Upper lobe of left lung (tissue), 6 donors: ENCODE measurements at regions not wholly inside any gene's neighbourhood (a gene's known extent, or its start where the extent isn't known, plus 50 kb on each side); places are given as distances from the start of the nearest gene placed in this dataset.

Experiments
- ATAC-seq, 2 donors: fragments of 200-7000 bp; cut with Tn5 transposase; one replicate each; pipeline ENCODE4 v1.9.1; 2022; ENCODE audit warnings: mild to moderate bottlenecking in 2 of 2, moderate library complexity in 2 of 2; ENCODE audit not compliant: low FRiP score in 2 of 2
- DNase-seq, 2 donors: peaks; one replicate each; pipeline ENCODE4 v3.0.0-alpha.2; 2019 to 2020
- H3K27ac ChIP-seq, 4 donors: fragments of 200-600 bp; sonication (generic); one replicate each; pipeline ENCODE4 v1.5.1; 2016 to 2019
- H3K27me3 ChIP-seq, 4 donors: fragments of 200-600 bp; sonication (generic); one replicate each; pipeline ENCODE4 v1.5.1; 2017 to 2019
- H3K36me3 ChIP-seq, 4 donors: fragments of 200-600 bp; sonication (generic); one replicate each; pipeline ENCODE4 v1.5.1; 2016 to 2019
- H3K4me1 ChIP-seq, 4 donors: fragments of 200-600 bp; sonication (generic); one replicate each; pipeline ENCODE4 v1.5.1; 2018 to 2019
- H3K4me3 ChIP-seq, 4 donors: fragments of 200-600 bp; sonication (generic); one replicate each; pipeline ENCODE4 v1.5.1; 2017 to 2019; ENCODE audit warnings: mild to moderate bottlenecking in 2 of 4, moderate library complexity in 1 of 4
- H3K9me3 ChIP-seq, 4 donors: fragments of 200-600 bp; sonication (generic); one replicate each; pipeline ENCODE4 v1.5.1; 2018 to 2019
- CTCF ChIP-seq, 6 experiments: fragments of 450-650 bp in 4 of 6; fragments of 200-600 bp in 2 of 6; sonication (generic) in 2 of 6; IDR thresholded peaks; one replicate each; pipeline ENCODE4 v1.5.1; 2016 to 2019; ENCODE audit warnings: antibody characterized with exemption in 6 of 6
- EP300 ChIP-seq, 4 donors: sonication (generic); formaldehyde crosslinking; IDR thresholded peaks; one replicate each; pipeline ENCODE4 v1.5.1; 2017; ENCODE audit warnings: antibody characterized with exemption in 4 of 4, control low read depth in 2 of 4
- POLR2A ChIP-seq, 4 donors: fragments of 450-650 bp; IDR thresholded peaks; one replicate each; pipeline ENCODE4 v1.5.1; 2016 to 2017; ENCODE audit warnings: antibody characterized with exemption in 4 of 4, mild to moderate bottlenecking in 2 of 4
- POLR2AphosphoS5 ChIP-seq, 2 donors: sonication (generic); formaldehyde crosslinking; IDR thresholded peaks; one replicate each; pipeline ENCODE4 v1.5.1; 2017; ENCODE audit warnings: antibody characterized with exemption in 2 of 2
- WGBS, 2 donors: methylation state at CpG; one replicate each; pipeline ENCODE4 v1.1.5; 2017 to 2018; 5-methylcytosine and 5-hydroxymethylcytosine counted together
- donor health status: DM: no; HTN: no; CAD: no; lungs with moderate emphysema.
- donor health status: DM: no; HTN: yes; CAD: no; lungs with severe emphysema.

- WGBS, 2 donors = 63% methylated on average over 3 of the region's 3 CpGs; no CpG with 5 or more reads in 1 of the 2 donors
- TF ChIP-seq POLR2A (IDR thresholded peaks at IDR 0.05) = no peak
- no peak for TF ChIP-seq CTCF (IDR thresholded peaks at IDR 0.05)
- TF ChIP-seq POLR2AphosphoS5 (IDR thresholded peaks at IDR 0.05) = no peak
- TF ChIP-seq EP300 (IDR thresholded peaks at IDR 0.05) = no peak
- DNase-seq = no peak
- ATAC-seq = no peak
- Histone ChIP-seq H3K36me3 (no peaks in the 10 kb centered on the region), H3K27ac (no peak overlapping the region), H3K4me3 (no peak overlapping the region), H3K4me1 (no peaks in the 10 kb centered on the region), H3K9me3 (peaks cover 0 to 9% (median 0%) of the 10 kb centered on the region in 4 donors), H3K27me3 (no peaks in the 10 kb centered on the region)
Observed at GRCh38 chrX:39525758-39526157, 572.0 kb downstream of the BCOR start.

- Histone ChIP-seq H3K27ac (no peak overlapping the region), H3K4me1 (no peaks in the 10 kb centered on the region), H3K4me3 (no peak overlapping the region), H3K27me3 (no peaks in the 10 kb centered on the region), H3K36me3 (no peaks in the 10 kb centered on the region), H3K9me3 (peaks cover 0 to 13% (median 0%) of the 10 kb centered on the region in 4 donors)
- 73% methylated on average over 3 of the region's 3 CpGs; no CpG with 5 or more reads in 1 of the 2 donors for WGBS, 2 donors
- no peak for ATAC-seq
- TF ChIP-seq EP300 (IDR thresholded peaks at IDR 0.05) (no peak), POLR2A (IDR thresholded peaks at IDR 0.05) (no peak), POLR2AphosphoS5 (IDR thresholded peaks at IDR 0.05) (no peak), CTCF (IDR thresholded peaks at IDR 0.05) (no peak)
- DNase-seq = no peak
Observed at GRCh38 chrX:39527025-39527424, 570.7 kb downstream of the BCOR start.

- no peak for ATAC-seq
- no peak for DNase-seq
- Histone ChIP-seq H3K36me3 (no peaks in the 10 kb centered on the region), H3K27me3 (no peaks in the 10 kb centered on the region), H3K4me1 (no peaks in the 10 kb centered on the region), H3K4me3 (no peak overlapping the region), H3K9me3 (peaks cover 0 to 16% (median 0%) of the 10 kb centered on the region in 4 donors), H3K27ac (no peak overlapping the region)
- TF ChIP-seq EP300 (IDR thresholded peaks at IDR 0.05) (no peak), POLR2A (IDR thresholded peaks at IDR 0.05) (no peak), CTCF (IDR thresholded peaks at IDR 0.05) (no peak), POLR2AphosphoS5 (IDR thresholded peaks at IDR 0.05) (no peak)
- WGBS, 2 donors = 76 to 86% methylated on average over 8 to 9 of the region's 9 CpGs
Observed at GRCh38 chrX:39528161-39528916, 569.4 kb downstream of the BCOR start.

- no peaks in the 10 kb centered on the region for H3K27me3 ChIP-seq
- no peaks in the 10 kb centered on the region for H3K4me1 ChIP-seq
- WGBS, 2 donors = 92 to 100% methylated on average over 1 to 4 of the region's 4 CpGs
- no peak for DNase-seq
- H3K4me3 ChIP-seq = no peak overlapping the region
- no peak for ATAC-seq
- H3K27ac ChIP-seq = no peak overlapping the region
- TF ChIP-seq EP300 (IDR thresholded peaks at IDR 0.05) (no peak), POLR2AphosphoS5 (IDR thresholded peaks at IDR 0.05) (no peak), POLR2A (IDR thresholded peaks at IDR 0.05) (no peak), CTCF (IDR thresholded peaks at IDR 0.05) (no peak)
- peaks cover 0 to 7% (median 0%) of the 10 kb centered on the region in 4 donors for H3K9me3 ChIP-seq
- no peaks in the 10 kb centered on the region for H3K36me3 ChIP-seq
Observed at GRCh38 chrX:39532761-39533160, 565.0 kb downstream of the BCOR start.

- Histone ChIP-seq H3K27ac (no peak overlapping the region), H3K27me3 (no peaks in the 10 kb centered on the region), H3K4me1 (no peaks in the 10 kb centered on the region), H3K9me3 (peaks cover 0 to 7% (median 0%) of the 10 kb centered on the region in 4 donors), H3K36me3 (no peaks in the 10 kb centered on the region), H3K4me3 (no peak overlapping the region)
- no peak for DNase-seq
- TF ChIP-seq EP300 (IDR thresholded peaks at IDR 0.05) (no peak), POLR2A (IDR thresholded peaks at IDR 0.05) (no peak), CTCF (IDR thresholded peaks at IDR 0.05) (no peak), POLR2AphosphoS5 (IDR thresholded peaks at IDR 0.05) (no peak)
- WGBS, 2 donors = 81 to 85% methylated on average over 3 to 7 of the region's 7 CpGs
- no peak for ATAC-seq
Observed at GRCh38 chrX:39534949-39535348, 562.8 kb downstream of the BCOR start.
